IPS-18a (cell line): ENCODE measurements at regions not wholly inside any gene's neighbourhood (a gene's known extent, or its start where the extent isn't known, plus 50 kb on each side); places are given as distances from the start of the nearest gene placed in this dataset.
"Not testable (repeated sequence)": the region's sequence is repeated elsewhere in the genome, so short reads cannot be mapped to it uniquely, and the experiment has no call there.

Experiments used
- H3K27ac ChIP-seq: one replicate; pipeline ENCODE4 v1.5.1; 2013; ENCODE audit warnings: low read length
- H3K27me3 ChIP-seq: one replicate; pipeline ENCODE4 v1.6.1; 2013; ENCODE audit warnings: mild to moderate bottlenecking, low read length; ENCODE audit not compliant: control insufficient read depth, insufficient read depth
- H3K36me3 ChIP-seq: one replicate; pipeline ENCODE4 v1.6.1; 2013; ENCODE audit warnings: low read depth, low read length; ENCODE audit not compliant: control insufficient read depth
- H3K4me1 ChIP-seq: one replicate; pipeline ENCODE4 v1.6.1; 2013; ENCODE audit warnings: low read depth, low read length; ENCODE audit not compliant: control insufficient read depth
- H3K4me3 ChIP-seq: one replicate; pipeline ENCODE4 v1.5.1; 2013; ENCODE audit warnings: low read length
- H3K9ac ChIP-seq: one replicate; pipeline ENCODE4 v1.6.1; 2013; ENCODE audit warnings: mild to moderate bottlenecking, low read length, moderate library complexity
- H3K9me3 ChIP-seq: one replicate; pipeline ENCODE4 v1.6.1; 2013; ENCODE audit warnings: low read depth, low read length; ENCODE audit not compliant: control insufficient read depth

- not testable (repeated sequence) for H3K4me3 ChIP-seq, H3K27ac ChIP-seq
Measured at GRCh38 chr7:150000780-150001599, 127.2 kb downstream of the ATP6V0E2 start.

GRCh38 chr7:150003304-150003810, 129.6 kb downstream of the ATP6V0E2 start:
- Histone ChIP-seq H3K4me3 (no peak overlapping the region), H3K36me3 (no peaks in the 10 kb centered on the region), H3K9me3 (no peaks in the 10 kb centered on the region), H3K27ac (no peak overlapping the region), H3K27me3 (no peaks in the 10 kb centered on the region), H3K9ac (no peak overlapping the region), H3K4me1 (no peaks in the 10 kb centered on the region)

More at GRCh38 chr7:150000780-150001599, 127.2 kb downstream of the ATP6V0E2 start:
- not testable (repeated sequence) for H3K27me3 ChIP-seq, H3K9me3 ChIP-seq, H3K4me1 ChIP-seq, H3K9ac ChIP-seq, H3K36me3 ChIP-seq

DNA sequence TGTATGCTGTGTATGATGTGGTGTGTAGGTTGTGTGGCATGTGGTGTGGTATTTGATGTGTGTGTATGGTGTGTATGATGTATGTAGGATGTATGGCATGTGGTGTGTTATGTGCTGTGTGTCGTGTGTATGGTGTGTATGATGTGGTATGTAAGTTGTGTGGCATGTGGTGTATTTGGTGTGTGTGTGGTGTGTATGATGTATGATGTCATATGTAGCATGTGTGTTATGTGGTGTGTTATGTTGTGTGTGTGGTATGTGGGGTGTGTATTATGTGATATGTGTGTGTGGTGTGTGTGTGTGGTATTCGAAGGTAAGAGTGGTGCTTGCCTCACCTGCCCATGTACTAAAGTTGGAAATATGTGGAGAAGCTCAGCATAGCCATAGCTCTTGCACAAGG, 130.2 kb downstream of the ATP6V0E2 start:
- not testable (repeated sequence) for H3K4me1 ChIP-seq, H3K27ac ChIP-seq, H3K36me3 ChIP-seq, H3K4me3 ChIP-seq, H3K27me3 ChIP-seq, H3K9ac ChIP-seq, H3K9me3 ChIP-seq

DNA sequence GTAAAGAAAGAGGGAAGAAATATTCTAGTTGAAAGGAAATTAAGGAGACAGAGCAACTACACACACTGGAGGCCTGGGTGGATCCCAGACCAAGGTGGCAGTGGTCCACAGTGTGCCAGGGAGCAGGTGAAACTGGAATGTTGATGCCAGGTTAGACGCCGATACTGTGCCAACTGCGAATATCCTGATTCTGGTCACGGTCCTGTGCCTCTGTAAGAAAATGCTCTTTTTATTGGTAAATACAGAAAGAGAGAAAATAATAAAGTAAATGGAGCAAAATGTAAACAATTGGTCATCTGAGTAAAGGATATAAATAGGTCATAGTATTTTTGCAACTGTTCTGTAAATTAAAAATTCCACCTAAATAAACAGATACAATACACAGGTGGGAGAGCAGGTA, 131.1 kb downstream of the ATP6V0E2 start:
- H3K36me3 ChIP-seq, H3K27ac ChIP-seq, H3K27me3 ChIP-seq, H3K4me3 ChIP-seq, H3K4me1 ChIP-seq, H3K9ac ChIP-seq, H3K9me3 ChIP-seq: not testable (repeated sequence)

DNA sequence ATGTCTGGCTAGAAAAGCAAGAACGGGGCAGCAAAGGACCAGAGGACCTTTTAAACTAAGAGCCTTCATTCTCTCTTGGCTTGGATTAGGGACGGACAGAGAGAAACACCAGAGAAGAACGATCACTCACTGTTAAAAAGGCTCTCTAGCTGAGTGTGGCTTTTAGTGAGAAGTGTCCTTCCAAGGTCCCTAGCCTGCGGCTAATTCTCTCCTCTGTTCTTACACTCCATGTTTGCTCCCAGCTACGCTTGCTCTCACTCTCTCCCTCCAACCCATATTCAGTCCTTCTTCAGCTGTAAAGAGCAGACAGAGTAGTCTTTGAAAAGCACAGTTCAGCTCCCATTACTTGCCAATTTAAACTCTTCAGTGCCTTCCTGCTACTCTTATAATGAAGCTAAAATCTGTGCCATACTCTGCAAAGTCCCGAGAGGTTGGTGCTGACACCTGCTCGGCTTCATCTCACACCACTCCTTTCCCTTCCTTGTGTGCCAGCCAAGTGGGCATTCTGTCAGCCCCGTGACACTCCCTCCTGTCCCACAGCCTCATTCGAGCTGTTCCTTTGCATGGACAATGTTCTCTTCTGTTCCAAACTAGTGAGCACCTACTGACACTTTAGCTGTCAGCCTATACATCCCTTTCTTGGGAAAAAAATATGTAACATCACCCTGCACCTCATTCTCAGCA, 136.0 kb downstream of the ATP6V0E2 start:
- not testable (repeated sequence) for H3K9ac ChIP-seq, H3K4me1 ChIP-seq, H3K27ac ChIP-seq, H3K27me3 ChIP-seq, H3K4me3 ChIP-seq, H3K9me3 ChIP-seq, H3K36me3 ChIP-seq

GRCh38 chr7:150016651-150017189, 143.0 kb downstream of the ATP6V0E2 start:
- H3K27me3 ChIP-seq, H3K4me1 ChIP-seq, H3K27ac ChIP-seq, H3K9ac ChIP-seq, H3K9me3 ChIP-seq, H3K4me3 ChIP-seq, H3K36me3 ChIP-seq: not testable (repeated sequence)

DNA sequence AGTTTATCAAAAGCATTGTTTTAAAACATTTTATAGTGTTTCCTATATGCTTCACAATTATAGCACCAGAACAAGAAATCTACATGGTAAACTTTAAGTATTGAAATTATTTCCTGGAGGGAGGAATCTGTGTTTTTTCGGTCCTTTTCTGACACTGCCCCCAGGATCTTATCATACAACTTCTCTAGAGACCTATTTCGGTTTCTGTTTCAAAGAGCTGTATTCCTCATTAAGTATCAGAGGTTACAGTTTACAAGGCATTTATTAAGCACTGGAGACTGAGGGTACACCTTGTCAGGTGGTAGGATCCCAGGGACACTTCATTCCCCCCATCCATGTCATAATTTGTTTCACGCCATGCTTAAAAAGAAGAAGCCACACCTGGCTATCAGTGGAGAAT, 146.4 kb downstream of the ATP6V0E2 start:
- H3K27ac ChIP-seq, H3K4me1 ChIP-seq, H3K27me3 ChIP-seq, H3K4me3 ChIP-seq, H3K9me3 ChIP-seq, H3K36me3 ChIP-seq, H3K9ac ChIP-seq: not testable (repeated sequence)

GRCh38 chr7:150024550-150025490, 151.1 kb downstream of the ATP6V0E2 start:
- H3K27me3 ChIP-seq, H3K9me3 ChIP-seq, H3K36me3 ChIP-seq, H3K4me1 ChIP-seq, H3K27ac ChIP-seq, H3K4me3 ChIP-seq, H3K9ac ChIP-seq: not testable (repeated sequence)

DNA sequence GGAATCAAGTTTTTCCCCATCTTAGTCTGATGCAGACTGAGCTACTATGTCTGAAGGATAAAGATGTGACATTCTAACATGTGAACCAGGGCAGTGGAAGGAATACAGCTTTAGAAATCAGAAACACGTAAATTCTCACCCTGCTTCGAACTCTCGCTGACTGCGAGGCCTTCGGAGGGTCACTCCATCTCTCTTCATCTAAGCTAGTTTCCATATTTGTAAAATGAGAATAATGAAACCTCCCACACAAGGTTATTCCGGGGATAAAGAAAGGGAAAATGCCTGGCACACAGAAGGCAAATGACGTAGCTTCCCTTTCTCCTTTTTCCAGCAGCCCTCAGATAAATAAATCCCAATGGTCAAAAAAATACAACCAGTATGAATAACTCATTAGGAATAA, 152.0 kb downstream of the ATP6V0E2 start:
- not testable (repeated sequence) for H3K9me3 ChIP-seq, H3K27me3 ChIP-seq, H3K4me3 ChIP-seq, H3K36me3 ChIP-seq, H3K4me1 ChIP-seq, H3K9ac ChIP-seq, H3K27ac ChIP-seq

DNA sequence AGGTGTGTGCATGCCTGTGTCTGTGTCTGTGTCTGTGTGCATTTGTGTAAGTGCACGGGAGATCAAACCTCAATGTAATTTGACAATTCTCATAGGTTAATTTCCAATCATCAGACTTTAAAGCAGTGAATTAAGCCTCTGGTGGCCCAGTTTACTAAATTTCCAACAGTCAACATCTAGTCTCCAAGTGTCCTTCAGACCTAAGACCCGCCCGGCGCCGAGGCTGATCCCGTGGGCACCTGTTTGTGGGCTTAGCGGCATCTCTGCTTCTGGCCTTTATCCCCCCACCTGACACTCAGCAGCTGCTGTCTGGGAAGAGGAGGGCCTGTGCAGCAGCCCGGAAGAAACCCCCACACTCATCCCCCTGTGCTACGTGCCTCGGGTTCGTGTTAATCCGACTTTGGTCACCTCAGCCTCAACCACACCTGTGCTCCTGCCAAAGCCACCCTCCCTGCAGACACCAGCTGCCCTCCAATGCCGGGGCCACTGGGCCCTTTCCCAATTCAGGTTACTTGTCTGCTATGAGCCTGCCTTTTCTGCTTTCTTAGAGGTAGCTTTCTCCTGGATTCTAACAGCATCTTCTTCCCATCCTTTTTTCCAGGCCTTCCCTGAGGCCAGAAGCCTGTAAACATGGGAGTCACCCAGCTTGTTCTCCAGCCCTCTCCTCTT, 154.7 kb downstream of the ATP6V0E2 start:
- H3K27me3 ChIP-seq, H3K9ac ChIP-seq, H3K4me1 ChIP-seq, H3K36me3 ChIP-seq, H3K9me3 ChIP-seq, H3K27ac ChIP-seq, H3K4me3 ChIP-seq: not testable (repeated sequence)

DNA sequence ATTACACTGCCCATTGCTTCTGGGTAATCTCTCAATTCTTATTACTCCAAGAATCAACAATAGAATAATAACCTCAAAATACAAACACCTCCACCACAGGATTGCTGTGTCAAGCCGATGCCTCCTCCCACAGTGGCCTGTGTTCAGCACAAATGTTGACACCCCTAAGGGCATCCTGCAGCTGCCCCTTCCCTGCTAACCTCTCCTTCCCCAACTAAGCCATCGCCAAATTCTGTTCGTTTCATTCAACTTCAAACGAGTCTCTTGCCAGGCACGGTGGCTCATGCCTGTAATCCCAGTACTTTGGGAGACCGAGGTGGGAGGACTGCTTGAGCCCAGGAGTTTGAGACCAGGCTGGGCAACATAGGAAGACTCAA, 155.2 kb downstream of the ATP6V0E2 start:
- H3K4me1 ChIP-seq, H3K36me3 ChIP-seq: not testable (repeated sequence)

More for the DNA sequence above, 155.2 kb downstream of the ATP6V0E2 start:
- not testable (repeated sequence) for H3K4me3 ChIP-seq, H3K9me3 ChIP-seq, H3K27me3 ChIP-seq, H3K27ac ChIP-seq, H3K9ac ChIP-seq
